ENCODE measurements at regions not wholly inside any gene's neighbourhood (a gene's known extent, or its start where the extent isn't known, plus 50 kb on each side); places are given as distances from the start of the nearest gene placed in this dataset.

DNA sequence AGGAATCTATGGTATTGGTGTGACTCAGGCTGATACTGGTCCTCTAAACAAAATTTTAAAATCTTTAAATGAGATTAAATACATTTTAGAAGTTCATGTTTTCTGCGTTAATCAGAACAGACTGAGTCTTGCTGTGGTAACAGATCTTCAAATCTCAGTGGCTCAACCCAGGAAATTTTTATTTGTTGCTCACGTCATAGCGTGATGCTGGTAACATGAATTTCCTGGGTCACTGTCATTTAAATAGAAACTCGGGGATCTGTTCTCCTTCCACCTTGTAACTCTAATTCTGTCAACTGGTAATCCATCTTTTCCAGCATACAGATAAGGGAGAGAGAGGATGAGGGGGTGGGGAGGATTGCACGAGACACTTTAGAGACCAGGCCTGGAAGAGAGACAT, 90.0 kb downstream of the CDC42EP3 start:
- Histone ChIP-seq H3K9me3 (ENCODE audit: insufficient read depth, low read length) (0 out of 2 replicates have a peak, but pooled peaks cover 7% of the 10 kb centered on the region), H3K4me2 (ENCODE audit: low read length) (no peak overlapping the region), H4K20me1 (ENCODE audit: insufficient read depth, low read length) (no peaks in the 10 kb centered on the region), H3K79me2 (ENCODE audit: low read length) (no peaks in the 10 kb centered on the region), H2AFZ (ENCODE audit: low read depth, low read length) (no peak overlapping the region), H3K27ac (ENCODE audit: low read length) (no peak overlapping the region), H3K4me1 (ENCODE audit: low read length) (peaks cover 7% of the 10 kb centered on the region; the same call in 1 of the 2 replicates), H3K27me3 (ENCODE audit: low read depth, low read length) (no peaks in the 10 kb centered on the region), H3K36me3 (replicated peaks; ENCODE audit: low read depth, low read length) (peaks cover 4% of the 10 kb centered on the region), H3K9ac (ENCODE audit: low read length) (no peak overlapping the region), H3K4me3 (ENCODE audit: low read length) (no peak overlapping the region)
- no peak for TF ChIP-seq EZH2phosphoT487 (IDR thresholded peaks at IDR 0.05; ENCODE audit: low read depth)
- TF ChIP-seq, protein P1, sequence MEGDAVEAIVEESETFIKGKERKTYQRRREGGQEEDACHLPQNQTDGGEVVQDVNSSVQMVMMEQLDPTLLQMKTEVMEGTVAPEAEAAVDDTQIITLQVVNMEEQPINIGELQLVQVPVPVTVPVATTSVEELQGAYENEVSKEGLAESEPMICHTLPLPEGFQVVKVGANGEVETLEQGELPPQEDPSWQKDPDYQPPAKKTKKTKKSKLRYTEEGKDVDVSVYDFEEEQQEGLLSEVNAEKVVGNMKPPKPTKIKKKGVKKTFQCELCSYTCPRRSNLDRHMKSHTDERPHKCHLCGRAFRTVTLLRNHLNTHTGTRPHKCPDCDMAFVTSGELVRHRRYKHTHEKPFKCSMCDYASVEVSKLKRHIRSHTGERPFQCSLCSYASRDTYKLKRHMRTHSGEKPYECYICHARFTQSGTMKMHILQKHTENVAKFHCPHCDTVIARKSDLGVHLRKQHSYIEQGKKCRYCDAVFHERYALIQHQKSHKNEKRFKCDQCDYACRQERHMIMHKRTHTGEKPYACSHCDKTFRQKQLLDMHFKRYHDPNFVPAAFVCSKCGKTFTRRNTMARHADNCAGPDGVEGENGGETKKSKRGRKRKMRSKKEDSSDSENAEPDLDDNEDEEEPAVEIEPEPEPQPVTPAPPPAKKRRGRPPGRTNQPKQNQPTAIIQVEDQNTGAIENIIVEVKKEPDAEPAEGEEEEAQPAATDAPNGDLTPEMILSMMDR (IDR thresholded peaks at IDR 0.05; ENCODE audit: low read depth, low read length) = no peak

DNA sequence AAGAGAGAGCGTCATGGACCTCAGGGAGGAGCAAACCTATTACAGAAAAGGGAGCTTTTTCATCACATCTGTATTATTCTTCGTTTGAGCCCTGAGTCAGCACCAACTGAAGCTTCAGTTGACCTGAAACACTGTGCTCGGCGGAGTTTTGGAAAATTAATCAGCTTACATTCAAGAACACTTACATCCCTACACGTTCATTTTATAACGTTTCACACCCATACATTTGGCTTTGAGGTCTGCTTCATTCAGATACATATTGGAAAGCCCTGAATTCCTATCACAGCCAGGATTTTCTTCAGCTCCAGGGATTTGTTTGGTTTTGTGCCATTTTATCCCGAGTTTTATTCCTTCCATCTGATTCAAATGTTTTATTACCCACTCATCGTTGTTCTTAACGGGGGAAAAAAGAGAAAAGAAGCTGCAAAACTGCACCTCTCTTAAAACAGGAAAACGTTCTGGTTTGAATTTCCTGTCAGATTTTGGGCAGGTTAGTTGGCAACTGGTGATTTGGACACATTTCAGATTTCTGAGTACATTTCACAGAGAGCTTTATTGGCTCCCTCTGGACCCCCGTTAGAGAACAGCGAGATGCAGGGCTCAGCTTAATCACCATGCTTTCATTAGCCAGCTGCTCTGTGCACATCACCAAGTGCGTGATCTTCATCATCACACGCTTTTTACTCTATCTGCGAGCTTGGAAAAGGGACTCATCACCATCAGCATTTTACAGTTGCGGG, 88.8 kb downstream of the CDC42EP3 start:
- TF ChIP-seq EZH2phosphoT487 (IDR thresholded peaks at IDR 0.05; ENCODE audit: low read depth) = no peak
- TF ChIP-seq, protein P1 (IDR thresholded peaks at IDR 0.05; ENCODE audit: low read depth, low read length) = no peak
- Histone ChIP-seq H3K4me2 (ENCODE audit: low read length) (no peak overlapping the region), H3K27ac (ENCODE audit: low read length) (no peak overlapping the region), H3K4me1 (ENCODE audit: low read length) (peaks cover 7% of the 10 kb centered on the region; the same call in 1 of the 2 replicates), H4K20me1 (ENCODE audit: insufficient read depth, low read length) (no peaks in the 10 kb centered on the region), H3K27me3 (ENCODE audit: low read depth, low read length) (no peaks in the 10 kb centered on the region), H3K9me3 (ENCODE audit: insufficient read depth, low read length) (0 out of 2 replicates have a peak, but pooled peaks cover 7% of the 10 kb centered on the region), H3K36me3 (replicated peaks; ENCODE audit: low read depth, low read length) (peaks cover 4% of the 10 kb centered on the region), H3K4me3 (ENCODE audit: low read length) (no peak overlapping the region), H3K79me2 (ENCODE audit: low read length) (no peaks in the 10 kb centered on the region), H2AFZ (ENCODE audit: low read depth, low read length) (no peak overlapping the region), H3K9ac (ENCODE audit: low read length) (no peak overlapping the region)

GRCh38 chr2:37583402-37583801, 88.0 kb downstream of the CDC42EP3 start:
- H3K79me2 ChIP-seq (ENCODE audit: low read length) = no peaks in the 10 kb centered on the region
- no peak overlapping the region for H3K9ac ChIP-seq (ENCODE audit: low read length)
- no peaks in the 10 kb centered on the region for H3K27me3 ChIP-seq (ENCODE audit: low read depth, low read length)
- no peak for TF ChIP-seq EZH2phosphoT487 (IDR thresholded peaks at IDR 0.05; ENCODE audit: low read depth)
- TF ChIP-seq, protein P1 (IDR thresholded peaks at IDR 0.05; ENCODE audit: low read depth, low read length) = no peak
- H3K27ac ChIP-seq (ENCODE audit: low read length) = no peak overlapping the region
- peaks cover 7% of the 10 kb centered on the region; the same call in 1 of the 2 replicates for H3K4me1 ChIP-seq (ENCODE audit: low read length)
- H3K4me2 ChIP-seq (ENCODE audit: low read length) = no peak overlapping the region
- H3K36me3 ChIP-seq (replicated peaks; ENCODE audit: low read depth, low read length) = peaks cover 4% of the 10 kb centered on the region
- 0 out of 2 replicates have a peak, but pooled peaks cover 7% of the 10 kb centered on the region for H3K9me3 ChIP-seq (ENCODE audit: insufficient read depth, low read length)
- H3K4me3 ChIP-seq (ENCODE audit: low read length) = no peak overlapping the region
- H2AFZ ChIP-seq (ENCODE audit: low read depth, low read length) = no peak overlapping the region
- H4K20me1 ChIP-seq (ENCODE audit: insufficient read depth, low read length) = no peaks in the 10 kb centered on the region

GRCh38 chr2:37583867-37584266, 87.6 kb downstream of the CDC42EP3 start:
- peaks cover 4% of the 10 kb centered on the region for H3K36me3 ChIP-seq (replicated peaks; ENCODE audit: low read depth, low read length)
- no peaks in the 10 kb centered on the region for H3K27me3 ChIP-seq (ENCODE audit: low read depth, low read length)
- H3K4me1 ChIP-seq (ENCODE audit: low read length) = peaks cover 9% of the 10 kb centered on the region
- no peak overlapping the region for H3K4me3 ChIP-seq (ENCODE audit: low read length)
- no peak overlapping the region for H3K4me2 ChIP-seq (ENCODE audit: low read length)
- no peaks in the 10 kb centered on the region for H4K20me1 ChIP-seq (ENCODE audit: insufficient read depth, low read length)
- no peak overlapping the region for H2AFZ ChIP-seq (ENCODE audit: low read depth, low read length)
- 0 out of 2 replicates have a peak, but pooled peaks cover 7% of the 10 kb centered on the region for H3K9me3 ChIP-seq (ENCODE audit: insufficient read depth, low read length)
- H3K79me2 ChIP-seq (ENCODE audit: low read length) = no peaks in the 10 kb centered on the region
- H3K27ac ChIP-seq (ENCODE audit: low read length) = no peak overlapping the region
- no peak overlapping the region for H3K9ac ChIP-seq (ENCODE audit: low read length)
- TF ChIP-seq, protein P1 (IDR thresholded peaks at IDR 0.05; ENCODE audit: low read depth, low read length) = no peak
- no peak for TF ChIP-seq EZH2phosphoT487 (IDR thresholded peaks at IDR 0.05; ENCODE audit: low read depth)

Measured in OCI-LY3 (cell line).